NB4 (cell line): ENCODE measurements at regions not wholly inside any gene's neighbourhood (a gene's known extent, or its start where the extent isn't known, plus 50 kb on each side); places are given as distances from the start of the nearest gene placed in this dataset.

Experiments used
- MYC ChIP-seq: IDR thresholded peaks from 2 replicates; pipeline ENCODE4 v1.6.1; 2011; ENCODE audit warnings: low read depth, low read length
- POLR2A ChIP-seq: IDR thresholded peaks from 2 replicates; pipeline ENCODE4 v1.6.1; 2011; ENCODE audit warnings: mild to moderate bottlenecking; ENCODE audit not compliant: insufficient read length; ENCODE audit errors: extremely low read depth
- TF ChIP-seq, protein P1 (sequence below): IDR thresholded peaks from one replicate; pipeline ENCODE4 v1.5.1; 2012; ENCODE audit warnings: low read depth, low read length
- TF ChIP-seq, protein P2 (sequence below): IDR thresholded peaks from 2 replicates; pipeline ENCODE4 v1.6.1; 2011; ENCODE audit warnings: low read depth, low read length

GRCh38 chr12:59304077-59304721 lies 291.6 kb upstream of the SLC16A7 start:
- TF ChIP-seq, protein P1, sequence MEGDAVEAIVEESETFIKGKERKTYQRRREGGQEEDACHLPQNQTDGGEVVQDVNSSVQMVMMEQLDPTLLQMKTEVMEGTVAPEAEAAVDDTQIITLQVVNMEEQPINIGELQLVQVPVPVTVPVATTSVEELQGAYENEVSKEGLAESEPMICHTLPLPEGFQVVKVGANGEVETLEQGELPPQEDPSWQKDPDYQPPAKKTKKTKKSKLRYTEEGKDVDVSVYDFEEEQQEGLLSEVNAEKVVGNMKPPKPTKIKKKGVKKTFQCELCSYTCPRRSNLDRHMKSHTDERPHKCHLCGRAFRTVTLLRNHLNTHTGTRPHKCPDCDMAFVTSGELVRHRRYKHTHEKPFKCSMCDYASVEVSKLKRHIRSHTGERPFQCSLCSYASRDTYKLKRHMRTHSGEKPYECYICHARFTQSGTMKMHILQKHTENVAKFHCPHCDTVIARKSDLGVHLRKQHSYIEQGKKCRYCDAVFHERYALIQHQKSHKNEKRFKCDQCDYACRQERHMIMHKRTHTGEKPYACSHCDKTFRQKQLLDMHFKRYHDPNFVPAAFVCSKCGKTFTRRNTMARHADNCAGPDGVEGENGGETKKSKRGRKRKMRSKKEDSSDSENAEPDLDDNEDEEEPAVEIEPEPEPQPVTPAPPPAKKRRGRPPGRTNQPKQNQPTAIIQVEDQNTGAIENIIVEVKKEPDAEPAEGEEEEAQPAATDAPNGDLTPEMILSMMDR = no peak
- TF ChIP-seq MYC (no peak), POLR2A (no peak)
- TF ChIP-seq, protein P2, sequence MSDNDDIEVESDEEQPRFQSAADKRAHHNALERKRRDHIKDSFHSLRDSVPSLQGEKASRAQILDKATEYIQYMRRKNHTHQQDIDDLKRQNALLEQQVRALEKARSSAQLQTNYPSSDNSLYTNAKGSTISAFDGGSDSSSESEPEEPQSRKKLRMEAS = no peak
